HG02678 (cell line): ENCODE measurements at regions not wholly inside any gene's neighbourhood (a gene's known extent, or its start where the extent isn't known, plus 50 kb on each side); places are given as distances from the start of the nearest gene placed in this dataset.

Source experiments
- ATAC-seq: cut with Tn5 transposase; IDR thresholded peaks from one replicate; pipeline ENCODE4 v1.9.1; 2021; ENCODE audit warnings: mild to moderate bottlenecking, moderate library complexity; ENCODE audit not compliant: unreplicated experiment

DNA sequence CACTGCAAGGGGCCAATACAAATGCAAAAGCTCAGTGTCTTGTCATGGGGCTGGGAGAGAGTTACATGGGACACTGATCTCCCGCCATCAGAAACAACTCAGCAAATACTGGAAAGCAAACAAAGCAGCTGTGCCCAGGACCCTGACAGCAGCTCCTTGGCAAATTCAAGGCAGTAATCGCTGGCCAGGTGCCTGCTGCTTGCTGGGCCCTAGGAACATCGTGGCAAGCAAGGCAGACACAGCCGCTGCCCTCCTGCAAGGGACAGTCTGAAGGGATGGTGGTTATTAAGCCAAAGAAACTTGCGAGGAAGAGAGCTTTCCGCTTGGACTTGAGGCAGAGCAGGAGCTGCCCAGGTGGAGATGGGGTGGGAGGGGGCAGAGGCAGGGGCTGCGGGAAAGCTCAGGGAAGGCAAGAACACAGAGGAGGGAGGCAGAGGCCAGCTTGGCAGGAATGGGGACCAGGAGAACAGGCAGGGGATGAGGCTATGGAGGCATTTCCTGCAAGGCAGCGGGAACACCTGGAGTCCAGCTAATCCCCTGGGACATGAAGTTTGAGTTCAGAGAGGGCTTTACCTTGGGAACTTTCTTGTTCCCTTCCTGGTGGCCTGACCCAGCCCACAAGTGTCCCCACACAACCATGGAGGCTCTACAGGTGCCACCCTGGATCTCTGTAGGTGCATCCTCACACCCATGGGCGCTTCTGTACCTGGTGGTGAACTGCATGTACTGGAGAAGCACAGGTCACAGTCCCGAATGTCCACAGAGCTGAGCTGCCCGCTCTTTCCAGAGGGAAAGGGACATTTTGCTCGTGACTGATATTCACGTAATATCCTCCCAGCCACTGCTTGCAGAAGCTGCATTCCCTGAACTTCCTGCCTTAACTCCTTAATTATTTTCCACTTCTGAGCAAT, 78.7 kb upstream of the ATP2B2 start:
- ATAC-seq = no peak

DNA sequence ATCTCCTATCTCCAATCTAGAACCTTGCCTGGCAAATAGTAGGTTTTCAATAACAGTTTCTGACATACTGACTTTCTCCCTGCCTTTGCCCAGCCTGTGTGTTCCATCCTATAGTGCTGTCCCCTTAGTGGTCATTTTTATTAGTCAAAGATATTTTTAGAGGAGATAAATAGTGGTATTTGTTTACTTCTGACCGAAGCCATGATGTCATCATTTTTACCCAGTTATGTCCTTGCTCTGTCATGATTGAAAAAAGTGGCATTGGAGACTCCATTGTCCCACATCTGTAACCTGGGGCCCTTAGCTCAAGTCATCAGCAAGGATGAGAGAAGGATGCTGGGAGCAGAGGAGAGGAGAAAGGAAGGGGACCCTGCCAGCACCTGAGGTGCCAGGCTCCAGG, 80.6 kb upstream of the ATP2B2 start:
- no peak for ATAC-seq

DNA sequence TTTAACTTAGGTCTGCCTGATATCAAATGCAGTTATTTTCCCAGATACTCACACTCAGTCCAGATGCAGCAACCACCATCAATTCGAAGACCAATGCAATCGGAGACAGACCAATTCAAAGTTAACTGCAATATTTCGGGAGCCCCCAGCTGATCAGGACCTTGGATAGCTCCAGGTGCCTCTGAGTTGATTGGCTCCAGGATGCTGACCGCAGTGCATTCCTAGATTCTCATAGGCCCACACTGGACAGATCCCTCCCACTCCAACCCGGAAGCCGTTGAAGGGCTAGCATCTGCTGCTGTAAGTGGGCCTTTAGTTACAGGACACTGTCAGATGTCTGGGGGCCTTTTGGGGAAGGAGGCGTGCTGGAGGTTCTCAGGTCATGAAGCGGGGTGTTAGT, 89.5 kb upstream of the ATP2B2 start:
- ATAC-seq = no peak

DNA sequence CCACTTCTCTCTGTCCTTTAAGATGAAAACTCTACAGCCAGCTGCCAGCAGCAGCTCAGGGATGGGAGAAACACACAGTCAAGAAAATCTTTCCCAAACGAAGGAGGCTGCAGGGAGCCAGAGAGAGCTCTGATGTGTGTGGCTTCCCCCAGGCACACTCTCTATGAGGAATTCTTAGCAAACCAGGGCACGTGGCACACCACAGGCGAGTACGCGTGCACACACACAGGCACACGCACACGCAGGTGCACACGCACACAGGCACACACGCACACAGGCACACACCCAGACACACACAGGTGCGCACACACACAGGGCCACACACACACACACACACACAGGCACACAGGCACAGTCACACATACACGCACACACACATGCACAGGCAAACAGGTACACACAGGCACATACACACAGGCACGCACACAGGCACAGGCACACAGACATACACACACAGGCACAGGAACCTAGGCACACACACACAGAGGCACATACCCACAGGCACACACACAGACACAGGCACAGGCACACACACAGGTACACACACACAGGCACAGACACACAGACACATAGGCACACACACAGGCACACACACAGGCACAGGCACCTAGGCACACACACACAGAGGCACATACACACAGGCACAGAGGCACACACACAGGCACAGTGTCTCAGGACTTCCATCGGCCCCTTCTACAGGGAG, 91.5 kb upstream of the ATP2B2 start:
- no peak for ATAC-seq

DNA sequence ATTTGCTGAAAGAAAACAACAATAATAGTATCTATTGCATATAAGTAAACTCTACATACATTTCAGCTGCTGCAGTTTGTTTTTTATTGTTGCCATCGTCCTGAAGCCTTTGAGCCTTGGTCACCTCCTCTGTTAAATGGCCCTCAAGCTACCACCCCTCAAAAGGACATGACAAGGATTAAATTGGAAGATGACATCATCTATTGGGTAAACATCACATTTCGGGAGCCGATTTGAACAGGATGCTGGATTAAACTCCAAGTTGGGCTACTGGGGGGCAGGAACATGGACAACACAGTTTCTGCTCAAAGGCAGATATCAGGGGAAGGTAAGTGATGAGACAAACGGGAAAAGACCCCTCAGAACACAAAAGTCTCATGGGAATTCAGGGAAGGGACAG, 92.3 kb upstream of the ATP2B2 start:
- no peak for ATAC-seq

DNA sequence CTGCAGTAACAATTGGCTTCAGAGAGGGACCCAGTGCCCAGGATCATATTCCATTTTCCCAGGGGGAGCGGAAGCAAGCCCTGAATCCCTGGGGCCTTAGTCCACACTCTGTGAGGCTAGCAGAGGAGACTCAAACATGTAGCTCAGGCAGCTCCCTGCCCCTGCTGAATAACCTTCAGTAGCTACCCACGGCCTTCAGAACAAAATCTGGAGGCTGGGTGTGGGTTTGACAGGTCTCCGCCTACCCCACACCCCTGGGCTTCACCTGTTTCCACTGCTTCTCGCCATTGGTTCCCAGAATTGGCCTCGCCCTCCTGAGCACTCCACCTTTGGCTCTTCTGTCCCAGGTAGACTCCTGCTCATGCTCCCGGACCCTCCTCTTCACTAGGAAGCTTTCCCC, 93.6 kb upstream of the ATP2B2 start:
- no peak for ATAC-seq

DNA sequence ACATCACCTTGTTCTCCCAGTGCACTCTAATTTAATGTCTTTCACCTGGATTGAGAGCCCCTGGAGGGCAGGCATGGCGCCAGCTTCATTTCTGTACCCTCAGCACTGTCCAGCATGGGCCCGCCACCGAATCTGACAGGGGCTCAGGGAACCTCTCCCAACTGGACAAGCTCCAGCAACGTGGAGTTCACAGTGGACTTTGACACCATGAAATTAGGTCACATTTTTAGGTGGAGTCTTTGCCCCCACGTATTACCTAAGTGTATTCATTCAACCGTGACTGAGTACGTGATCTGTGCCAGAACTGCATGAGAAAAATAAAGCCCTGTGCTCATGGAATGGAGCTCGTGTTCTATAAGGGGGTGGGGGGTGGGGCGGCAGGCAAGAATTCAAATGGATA, 94.1 kb upstream of the ATP2B2 start:
- no peak for ATAC-seq

DNA sequence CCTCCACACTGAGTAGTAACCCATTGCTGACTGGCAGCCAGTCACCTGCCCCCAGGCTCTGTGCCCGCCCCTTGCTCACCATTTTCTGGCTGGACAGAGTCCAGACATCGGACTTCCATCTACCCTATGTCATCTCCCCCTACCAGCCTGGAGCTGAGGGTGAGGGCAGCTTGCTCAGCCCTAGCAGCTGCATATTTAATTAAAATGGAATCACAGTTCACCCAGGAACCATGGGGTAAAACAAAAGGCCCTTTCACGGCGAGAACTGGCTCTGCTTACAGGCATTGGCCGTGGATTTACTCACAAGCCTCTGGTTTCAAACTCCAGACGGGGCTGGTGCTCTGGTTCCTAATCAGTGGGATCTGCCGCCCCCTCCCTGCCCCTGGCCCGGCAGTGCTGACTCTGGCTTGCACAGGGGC, 94.9 kb upstream of the ATP2B2 start:
- no peak for ATAC-seq

DNA sequence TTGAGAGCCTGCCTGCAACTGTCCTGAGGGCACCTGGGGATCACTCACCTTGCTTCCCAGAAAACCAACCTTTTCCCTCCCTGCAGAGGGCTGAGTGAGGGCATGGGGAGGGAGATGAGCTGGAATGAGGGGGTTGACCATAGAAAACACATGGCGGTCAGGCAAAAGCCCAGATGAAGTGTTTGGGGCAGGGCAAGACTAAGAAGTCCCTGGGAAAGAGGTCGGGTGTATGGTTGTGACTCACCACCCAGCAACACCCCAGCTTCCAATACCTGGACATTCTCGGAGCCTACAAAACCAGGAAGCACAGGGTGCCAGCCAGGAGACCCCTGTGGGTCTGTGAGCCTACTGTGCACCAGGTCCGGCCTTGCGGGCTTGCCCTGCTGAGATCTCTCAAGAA, 95.3 kb upstream of the ATP2B2 start:
- no peak for ATAC-seq

DNA sequence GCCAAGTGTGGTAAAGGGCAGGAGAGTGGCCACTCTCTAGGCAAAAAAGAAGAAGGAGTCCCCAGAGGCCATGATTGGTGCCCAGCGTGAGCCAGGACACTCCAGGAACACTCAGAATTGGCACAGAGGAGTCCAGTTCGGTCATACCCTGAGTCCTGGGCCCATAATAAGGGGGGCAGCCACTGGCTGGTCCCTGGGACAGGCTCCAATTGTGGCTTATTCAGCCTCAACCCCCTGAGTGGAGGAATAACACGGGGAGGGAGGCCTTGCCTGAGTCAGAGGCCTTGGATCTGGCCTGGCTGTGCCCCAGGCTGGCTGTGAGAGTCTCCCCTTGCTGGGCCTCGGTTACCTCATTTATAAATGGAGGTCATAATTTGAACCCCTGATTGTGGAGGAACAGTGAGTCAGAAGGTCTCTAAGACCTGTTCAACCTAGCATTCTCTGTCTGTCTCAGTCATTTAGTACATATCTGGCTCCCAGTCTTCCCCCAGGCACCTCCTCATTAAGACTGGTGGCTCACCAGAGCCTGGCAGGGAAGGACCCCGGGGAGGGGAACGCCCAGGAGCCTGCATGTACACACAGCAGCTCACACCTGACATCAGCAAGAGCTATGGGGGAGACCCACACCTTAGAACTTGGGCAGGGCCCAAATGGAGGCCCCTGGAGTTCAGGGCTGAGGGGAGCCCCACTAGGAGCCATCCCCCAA, 95.9 kb upstream of the ATP2B2 start:
- ATAC-seq = no peak

DNA sequence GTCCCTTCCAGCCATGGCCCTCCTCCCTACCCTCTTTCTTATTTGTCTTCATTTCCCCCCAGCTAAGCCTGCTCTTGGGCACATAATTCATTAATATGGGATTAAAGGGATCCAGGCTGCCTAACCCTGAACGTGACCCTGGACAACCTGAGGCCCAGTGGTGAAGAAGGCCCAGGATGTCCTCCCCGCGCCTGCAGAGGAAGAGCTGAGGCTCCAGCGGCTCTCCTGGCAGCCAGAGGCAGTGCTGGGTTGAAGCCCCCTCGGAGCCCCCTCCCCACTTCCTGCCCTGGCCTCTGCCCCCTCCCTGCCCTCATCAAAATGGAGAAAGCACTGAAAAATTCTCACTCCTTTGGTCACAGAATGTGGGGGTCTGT, 96.5 kb upstream of the ATP2B2 start:
- ATAC-seq = no peak

DNA sequence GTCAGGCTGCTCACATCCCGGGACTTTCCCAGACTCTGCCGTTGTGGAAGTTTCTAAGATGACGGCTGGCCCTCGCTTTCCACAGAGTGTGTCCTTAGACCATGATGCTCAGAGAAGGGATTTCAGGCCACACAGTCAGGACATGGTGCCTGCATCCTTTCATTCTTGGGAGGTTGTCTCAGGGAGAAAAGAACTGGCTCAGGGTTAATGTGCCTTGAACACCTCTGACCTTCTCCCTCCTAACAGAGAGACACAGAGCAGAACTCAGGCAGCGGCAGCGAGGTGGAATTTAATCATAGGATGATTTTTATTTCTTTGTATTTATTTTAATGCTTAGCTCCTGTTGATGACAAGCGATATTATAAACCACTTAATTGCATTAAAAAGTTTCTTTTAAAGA, 96.9 kb upstream of the ATP2B2 start:
- no peak for ATAC-seq

DNA sequence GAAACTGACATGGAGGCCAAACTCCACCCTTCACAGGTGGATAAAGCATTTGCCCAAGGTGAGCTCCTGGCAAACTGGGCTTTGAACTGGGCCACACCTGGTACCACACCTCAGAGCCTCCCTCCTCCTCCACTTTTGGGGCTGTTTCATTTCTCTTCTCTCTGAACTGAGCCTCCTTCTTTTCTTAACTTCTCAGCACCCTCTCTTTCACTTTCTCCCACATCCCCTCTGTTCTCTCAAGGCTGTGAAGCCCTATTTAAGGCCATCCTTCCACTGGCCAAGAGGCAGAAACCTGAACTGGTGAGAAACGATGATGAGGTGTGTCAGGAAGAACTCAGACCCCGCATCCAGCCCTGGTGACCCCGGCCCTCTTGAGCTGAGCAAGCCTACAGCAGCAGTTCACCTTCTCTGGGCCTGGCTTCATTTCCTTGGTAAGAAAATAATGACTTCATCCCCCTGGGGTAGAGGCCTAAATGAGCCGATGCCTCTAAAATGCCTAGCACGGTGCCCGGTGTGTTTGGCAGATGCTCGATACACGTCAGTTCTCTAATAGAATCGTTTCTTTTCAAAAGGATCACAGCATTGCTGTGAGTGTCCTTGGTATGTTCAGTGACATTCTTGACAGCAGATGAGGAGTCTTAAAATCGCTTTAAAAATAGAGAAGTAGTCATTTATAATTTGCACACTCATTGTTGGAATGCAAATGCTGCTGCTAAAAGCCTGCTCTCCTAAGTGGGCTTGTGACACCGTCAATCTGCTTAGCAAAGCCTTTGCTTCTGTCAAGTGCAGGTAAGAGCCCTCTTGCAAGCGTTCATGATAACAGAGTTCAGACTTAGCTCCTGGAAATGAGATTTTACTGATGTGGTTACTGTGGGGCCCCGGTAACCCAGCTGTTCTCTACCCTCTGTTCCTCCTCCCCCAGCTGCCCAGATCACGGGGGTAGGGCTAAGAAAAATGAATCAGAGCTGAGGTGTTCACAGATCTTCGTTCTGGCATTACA, 97.7 kb upstream of the ATP2B2 start:
- ATAC-seq = peak; percentile 79

DNA sequence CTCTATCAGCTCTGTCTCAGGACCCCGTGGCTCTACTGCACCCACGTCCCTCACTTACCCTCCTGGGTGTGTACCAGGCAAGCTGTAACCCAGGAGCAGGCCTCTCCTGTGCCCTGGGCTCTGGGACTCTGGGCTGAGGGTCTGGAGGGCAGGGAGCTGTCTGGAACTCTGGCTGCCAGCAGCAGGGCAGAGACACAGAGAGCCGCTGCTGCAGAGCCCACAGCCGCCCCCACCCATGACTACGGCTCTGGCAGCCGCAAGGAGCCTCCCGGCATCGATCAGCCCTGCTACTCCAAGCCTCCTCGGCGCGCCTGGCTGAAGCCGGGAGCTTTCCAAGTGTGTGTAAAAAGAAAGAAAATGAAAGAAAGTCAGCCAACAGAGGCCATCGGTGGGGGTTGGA, 103.7 kb upstream of the ATP2B2 start:
- ATAC-seq = no peak

DNA sequence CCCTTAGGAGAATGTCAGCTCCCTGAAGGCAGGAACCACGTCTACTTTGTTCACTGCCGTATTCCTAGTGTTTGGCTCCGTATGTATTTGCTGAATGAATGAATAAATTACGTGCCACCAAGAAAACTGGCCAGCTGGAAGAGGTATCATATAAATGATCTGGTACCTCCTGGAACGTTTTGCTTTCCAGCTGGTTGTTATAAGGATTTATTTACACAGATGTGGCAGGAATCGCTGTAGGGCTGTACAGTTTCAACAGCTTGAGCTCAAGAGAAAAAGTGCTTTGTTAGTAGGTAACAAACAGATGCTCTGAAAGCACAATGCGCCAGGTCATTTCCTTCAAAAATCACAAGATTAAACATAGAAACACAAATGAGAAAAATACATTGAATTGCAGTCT, 108.8 kb upstream of the ATP2B2 start:
- ATAC-seq = no peak

DNA sequence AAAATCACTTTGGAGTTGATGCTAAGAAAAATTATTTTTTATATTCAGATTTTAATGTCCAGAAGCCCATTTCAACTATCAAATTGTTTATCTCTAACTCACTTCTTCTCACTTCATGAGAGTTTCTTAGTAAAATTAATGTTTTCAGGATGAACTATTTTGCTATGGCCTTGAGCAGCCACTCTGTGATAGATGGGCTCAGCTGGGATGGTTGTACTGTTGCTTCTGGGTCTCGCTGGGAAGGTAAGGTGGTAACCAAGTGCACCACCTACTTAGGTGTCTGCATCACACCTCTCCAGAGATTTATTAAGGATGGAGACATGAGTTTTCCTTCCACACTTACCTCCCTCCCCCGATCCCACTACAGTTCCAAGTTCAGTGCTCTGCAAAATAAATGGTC, 110.3 kb upstream of the ATP2B2 start:
- no peak for ATAC-seq

DNA sequence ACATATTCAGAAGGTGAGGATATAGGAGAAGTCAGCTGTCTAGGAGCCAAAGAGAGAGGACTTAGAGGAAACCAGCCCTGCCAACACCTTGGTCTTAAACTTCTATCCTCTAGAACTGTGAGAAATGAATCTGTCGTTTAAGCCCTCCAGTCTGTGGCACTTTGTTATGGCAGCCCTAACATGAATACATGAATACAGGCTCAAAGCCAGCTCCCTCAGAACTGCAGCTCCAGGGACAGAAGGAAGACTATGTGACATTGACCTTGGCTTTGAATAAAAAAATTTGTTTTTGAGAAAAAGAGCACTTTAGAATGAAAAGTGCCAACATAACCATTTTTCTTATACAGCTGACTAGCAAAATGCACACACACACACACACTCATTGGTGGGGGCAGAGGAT, 110.9 kb upstream of the ATP2B2 start:
- no peak for ATAC-seq

DNA sequence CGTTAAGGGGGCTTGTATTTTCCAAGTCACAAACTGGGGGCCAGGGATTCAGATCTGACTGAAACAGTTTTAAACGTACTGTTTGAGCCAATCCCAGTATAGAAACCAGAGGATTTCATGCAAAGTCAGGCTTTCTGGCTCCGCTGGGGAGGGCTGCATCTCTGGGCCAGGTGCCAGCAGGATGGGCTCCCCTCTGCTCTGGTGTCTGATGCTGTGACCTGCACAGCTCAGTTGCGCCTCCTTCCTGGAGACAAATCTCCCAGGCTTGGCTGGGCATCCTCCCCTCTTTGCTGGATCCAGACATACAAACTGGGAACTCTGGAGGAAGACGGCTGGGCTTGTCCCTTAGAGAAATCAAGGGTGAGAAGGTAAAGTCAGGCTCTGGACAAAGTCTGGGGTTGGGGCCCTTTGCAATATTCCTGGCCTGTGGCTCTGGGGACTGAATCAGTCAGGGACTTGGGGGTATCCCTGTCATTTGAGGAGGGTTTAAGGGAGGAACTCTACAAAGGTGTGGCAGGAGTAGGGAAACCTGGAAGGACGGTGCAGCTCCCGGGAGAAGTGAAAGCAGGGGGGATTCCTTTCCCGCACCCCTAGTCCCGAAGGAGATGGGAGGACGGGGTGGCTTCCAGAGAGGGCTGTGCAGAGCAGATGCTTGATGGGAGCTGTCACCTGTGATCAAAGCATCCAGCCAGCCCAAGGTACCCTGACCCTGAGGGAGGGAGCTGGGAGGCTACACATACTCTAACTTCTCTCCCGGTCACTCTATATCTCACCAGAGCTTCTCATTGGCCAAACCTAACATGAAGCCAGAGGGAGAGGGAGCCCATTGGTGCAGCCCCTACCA, 114.8 kb upstream of the ATP2B2 start:
- no peak for ATAC-seq

DNA sequence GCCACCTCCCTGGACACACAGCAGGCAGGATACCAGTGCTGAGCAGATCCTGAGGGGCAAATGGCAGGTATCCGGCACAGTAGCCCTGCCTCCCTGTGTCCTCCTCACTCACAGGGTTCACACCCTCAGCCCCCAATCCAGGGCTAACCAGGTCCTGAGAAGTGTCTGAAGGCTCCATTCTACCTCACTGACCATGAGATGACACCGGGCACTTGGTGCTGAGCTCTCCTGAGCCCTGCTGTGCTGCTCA, 115.4 kb upstream of the ATP2B2 start:
- ATAC-seq = no peak
